Muscle layer of colon (tissue), 2 donors: ENCODE measurements at regions not wholly inside any gene's neighbourhood (a gene's known extent, or its start where the extent isn't known, plus 50 kb on each side); places are given as distances from the start of the nearest gene placed in this dataset.
"Not testable (repeated sequence)": the region's sequence is repeated elsewhere in the genome, so short reads cannot be mapped to it uniquely, and the experiment has no call there.

Source experiments
- H3K27ac ChIP-seq: one replicate; pipeline ENCODE4 v1.7.0; 2013; ENCODE audit warnings: low read depth, mild to moderate bottlenecking, low read length, moderate library complexity
- H3K27me3 ChIP-seq, 2 donors: one replicate each; pipeline ENCODE4 v1.7.0; 2013; ENCODE audit warnings: low read length in 2 of 2, mild to moderate bottlenecking in 2 of 2; ENCODE audit not compliant: insufficient read depth in 2 of 2, control insufficient read depth in 1 of 2
- H3K36me3 ChIP-seq: one replicate; pipeline ENCODE4 v1.7.0; 2013; ENCODE audit warnings: mild to moderate bottlenecking, low read length; ENCODE audit not compliant: insufficient read depth
- H3K4me1 ChIP-seq: one replicate; pipeline ENCODE4 v1.7.0; 2013; ENCODE audit warnings: mild to moderate bottlenecking, low read length; ENCODE audit not compliant: insufficient read depth
- H3K4me3 ChIP-seq, 2 donors: one replicate each; pipeline ENCODE4 v1.7.0; 2013; ENCODE audit warnings: low read length in 2 of 2, low read depth in 1 of 2, mild to moderate bottlenecking in 1 of 2, moderate library complexity in 1 of 2
- H3K9ac ChIP-seq: one replicate; pipeline ENCODE4 v1.7.0; 2013; ENCODE audit warnings: low read length
- H3K9me3 ChIP-seq: one replicate; pipeline ENCODE4 v1.7.0; 2013; ENCODE audit warnings: mild to moderate bottlenecking, low read length
- donor health status: abdominal sarcoma.
- donor health status: Adenocarcinoma of cecum.

DNA sequence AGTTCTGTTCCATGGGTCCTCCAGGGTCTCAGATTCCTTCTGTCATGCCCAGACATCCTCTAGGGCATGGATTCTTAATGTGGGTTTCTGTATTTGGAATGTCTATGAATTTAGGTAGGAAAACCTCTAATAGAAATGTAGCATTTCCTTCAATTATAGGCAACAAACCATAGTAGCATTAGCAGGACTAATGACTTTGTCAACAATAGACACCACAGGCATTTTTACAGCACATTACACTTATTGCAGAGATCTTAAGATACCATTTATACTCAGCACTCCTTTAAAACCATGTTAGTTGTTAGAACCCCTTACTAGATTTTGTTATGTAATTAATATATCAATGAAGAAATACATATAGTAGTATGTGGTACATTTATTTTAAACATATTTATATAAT lies 77.8 kb upstream of the TBC1D5 start:
- Histone ChIP-seq H3K4me3 (no peak overlapping the region), H3K27me3 (no peaks in the 10 kb centered on the region), H3K9me3 (no peaks in the 10 kb centered on the region), H3K9ac (no peak overlapping the region), H3K27ac (no peak overlapping the region), H3K4me1 (no peaks in the 10 kb centered on the region), H3K36me3 (no peaks in the 10 kb centered on the region)

DNA sequence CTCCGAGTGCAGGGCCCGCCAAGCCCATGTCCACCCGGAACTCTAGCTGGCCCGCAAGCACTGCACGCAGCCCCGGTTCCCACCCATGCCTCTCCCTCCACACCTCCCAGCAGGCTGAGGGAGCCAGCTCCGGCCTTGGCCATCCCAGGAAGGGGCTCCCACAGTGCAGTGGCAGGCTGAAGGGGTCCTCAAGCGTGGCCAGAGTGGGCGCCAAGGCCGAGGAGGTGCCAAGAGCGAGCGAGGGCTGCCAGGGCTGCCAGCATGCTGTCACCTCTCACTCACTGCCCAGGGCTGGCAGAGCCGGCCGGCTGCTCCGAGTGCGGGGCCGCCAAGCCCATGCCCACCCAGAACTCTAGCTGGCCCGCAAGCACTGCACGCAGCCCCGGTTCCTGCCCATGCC lies 75.5 kb upstream of the TBC1D5 start:
- H3K9ac ChIP-seq, H3K9me3 ChIP-seq, H3K27ac ChIP-seq, H3K4me3 ChIP-seq, H3K36me3 ChIP-seq, H3K4me1 ChIP-seq, H3K27me3 ChIP-seq: not testable (repeated sequence)

- Histone ChIP-seq H3K4me3 (no peak overlapping the region), H3K4me1 (no peaks in the 10 kb centered on the region), H3K9me3 (no peaks in the 10 kb centered on the region), H3K36me3 (no peaks in the 10 kb centered on the region), H3K9ac (no peak overlapping the region), H3K27me3 (no peaks in the 10 kb centered on the region), H3K27ac (no peak overlapping the region)
Observed at GRCh38 chr3:17817545-17817944, 75.1 kb upstream of the TBC1D5 start.

DNA sequence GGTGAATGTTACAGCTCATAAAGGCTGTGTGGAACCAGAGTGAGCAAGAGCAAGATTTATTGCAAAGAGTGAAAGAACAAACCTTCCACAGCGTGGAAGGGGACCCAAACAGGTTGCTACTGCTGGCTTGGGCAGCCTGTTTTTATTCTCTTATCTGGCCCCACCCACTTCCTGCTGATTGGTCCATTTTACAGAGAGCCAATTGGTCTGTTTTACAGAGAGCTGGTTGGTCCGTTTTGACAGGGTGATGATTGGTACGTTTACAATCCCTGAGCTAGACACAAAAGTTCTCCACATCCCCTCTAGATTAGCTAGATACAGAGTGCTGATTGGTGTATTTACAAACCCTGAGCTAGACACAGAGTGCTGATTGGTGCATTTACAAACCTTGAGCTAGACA lies 74.4 kb upstream of the TBC1D5 start:
- not testable (repeated sequence) for H3K9me3 ChIP-seq, H3K27ac ChIP-seq, H3K9ac ChIP-seq, H3K36me3 ChIP-seq, H3K27me3 ChIP-seq, H3K4me3 ChIP-seq, H3K4me1 ChIP-seq

- not testable (repeated sequence) for H3K4me1 ChIP-seq, H3K9me3 ChIP-seq
Observed at GRCh38 chr3:17812328-17812727, 69.9 kb upstream of the TBC1D5 start.

GRCh38 chr3:17811646-17812045 lies 69.2 kb upstream of the TBC1D5 start:
- no peaks in the 10 kb centered on the region for H3K36me3 ChIP-seq
- no peak overlapping the region for H3K9ac ChIP-seq
- no peak overlapping the region for H3K4me3 ChIP-seq
- no peaks in the 10 kb centered on the region for H3K27me3 ChIP-seq
- H3K4me1 ChIP-seq: no peaks in the 10 kb centered on the region
- no peaks in the 10 kb centered on the region for H3K9me3 ChIP-seq
- no peak overlapping the region for H3K27ac ChIP-seq

More at GRCh38 chr3:17812328-17812727, 69.9 kb upstream of the TBC1D5 start:
- not testable (repeated sequence) for H3K9ac ChIP-seq, H3K36me3 ChIP-seq, H3K27me3 ChIP-seq, H3K27ac ChIP-seq, H3K4me3 ChIP-seq

GRCh38 chr3:17810759-17811158 lies 68.3 kb upstream of the TBC1D5 start:
- H3K4me1 ChIP-seq: no peaks in the 10 kb centered on the region
- H3K27ac ChIP-seq: no peak overlapping the region
- H3K36me3 ChIP-seq: no peaks in the 10 kb centered on the region
- H3K27me3 ChIP-seq: no peaks in the 10 kb centered on the region
- no peak overlapping the region for H3K9ac ChIP-seq
- H3K9me3 ChIP-seq: no peaks in the 10 kb centered on the region
- no peak overlapping the region for H3K4me3 ChIP-seq

GRCh38 chr3:17808994-17809393 lies 66.6 kb upstream of the TBC1D5 start:
- Histone ChIP-seq H3K27me3 (no peaks in the 10 kb centered on the region), H3K27ac (no peak overlapping the region), H3K9ac (no peak overlapping the region), H3K4me3 (no peak overlapping the region), H3K36me3 (no peaks in the 10 kb centered on the region), H3K9me3 (no peaks in the 10 kb centered on the region), H3K4me1 (no peaks in the 10 kb centered on the region)

GRCh38 chr3:17806876-17807275 lies 64.4 kb upstream of the TBC1D5 start:
- no peak overlapping the region for H3K4me3 ChIP-seq
- H3K9me3 ChIP-seq: no peaks in the 10 kb centered on the region
- no peaks in the 10 kb centered on the region for H3K27me3 ChIP-seq
- H3K27ac ChIP-seq: no peak overlapping the region
- H3K9ac ChIP-seq: no peak overlapping the region
- no peaks in the 10 kb centered on the region for H3K36me3 ChIP-seq
- no peaks in the 10 kb centered on the region for H3K4me1 ChIP-seq

GRCh38 chr3:17806201-17806600 lies 63.8 kb upstream of the TBC1D5 start:
- Histone ChIP-seq H3K4me3 (no peak overlapping the region), H3K27ac (no peak overlapping the region), H3K9ac (no peak overlapping the region), H3K36me3 (no peaks in the 10 kb centered on the region), H3K4me1 (no peaks in the 10 kb centered on the region), H3K27me3 (no peaks in the 10 kb centered on the region), H3K9me3 (no peaks in the 10 kb centered on the region)

- Histone ChIP-seq H3K4me3 (no peak overlapping the region), H3K27ac (no peak overlapping the region), H3K4me1 (no peaks in the 10 kb centered on the region), H3K36me3 (no peaks in the 10 kb centered on the region), H3K9ac (no peak overlapping the region), H3K27me3 (no peaks in the 10 kb centered on the region), H3K9me3 (no peaks in the 10 kb centered on the region)
Observed at GRCh38 chr3:17805461-17805940, 63.1 kb upstream of the TBC1D5 start.

DNA sequence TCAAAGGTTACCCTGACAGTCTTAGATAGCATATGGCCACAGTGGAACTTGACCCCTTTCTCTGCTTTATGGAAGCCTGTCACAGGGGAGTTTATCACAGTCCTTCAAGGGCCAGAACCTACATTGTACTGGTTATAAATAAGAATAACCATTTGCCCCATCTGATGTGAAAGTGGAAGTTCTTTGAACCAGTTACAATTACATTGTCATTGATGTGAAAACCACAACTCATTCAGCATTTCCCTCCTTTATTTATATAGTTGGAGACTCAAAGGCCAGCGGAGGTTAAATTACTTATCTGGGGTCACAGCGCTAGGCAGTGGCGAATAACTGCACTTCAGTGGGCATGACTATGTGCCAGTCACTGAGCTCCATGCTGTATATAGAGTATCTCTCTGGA lies 60.5 kb upstream of the TBC1D5 start:
- Histone ChIP-seq H3K27me3 (no peaks in the 10 kb centered on the region), H3K27ac (no peak overlapping the region), H3K9ac (no peak overlapping the region), H3K4me1 (no peaks in the 10 kb centered on the region), H3K36me3 (no peaks in the 10 kb centered on the region), H3K4me3 (no peak overlapping the region), H3K9me3 (no peaks in the 10 kb centered on the region)
